Stimulated activated effector memory CD8-positive, alpha-beta T cell treated with anti-CD3 and anti-CD28 coated beads, Interleukin-12 subunit alpha, Interleukin-12 subunit beta, amount 100 ng/mL, for 72 hours (primary cell): ENCODE measurements at regions not wholly inside any gene's neighbourhood (a gene's known extent, or its start where the extent isn't known, plus 50 kb on each side); places are given as distances from the start of the nearest gene placed in this dataset.
"Not testable (repeated sequence)": the region's sequence is repeated elsewhere in the genome, so short reads cannot be mapped to it uniquely, and the experiment has no call there.

ENCODE experiments used
- ATAC-seq: fragments of 150-1000 bp; cut with Tn5 transposase; 2 replicates; pipeline ENCODE4 v1.10.0; 2021
- DNase-seq, 2 donors: peaks; one replicate each; pipeline ENCODE4 v3.0.0; 2021 to 2022; ENCODE audit warnings: low spot score in 2 of 2
- H3K27ac Mint-ChIP-seq: one replicate; pipeline ENCODE4 v1.8.0; 2022; ENCODE audit warnings: mild to moderate bottlenecking, mixed read lengths
- H3K36me3 Mint-ChIP-seq: one replicate; pipeline ENCODE4 v1.8.0; 2022; ENCODE audit warnings: mild to moderate bottlenecking, mixed read lengths
- H3K4me1 Mint-ChIP-seq: one replicate; pipeline ENCODE4 v1.8.0; 2022; ENCODE audit warnings: mixed read lengths
- H3K4me3 Mint-ChIP-seq: one replicate; pipeline ENCODE4 v1.8.0; 2022; ENCODE audit warnings: mild to moderate bottlenecking, mixed read lengths
- H3K9me3 Mint-ChIP-seq: one replicate; pipeline ENCODE4 v1.8.0; 2022; ENCODE audit warnings: mixed read lengths

- Mint-ChIP-seq H3K4me3 (no peak overlapping the region), H3K27ac (no peak overlapping the region), H3K36me3 (no peaks in the 10 kb centered on the region), H3K4me1 (no peaks in the 10 kb centered on the region), H3K9me3 (no peaks in the 10 kb centered on the region)
- DNase-seq = no peak
- no peak for ATAC-seq
Measured at GRCh38 chr7:15086131-15086611, 183.6 kb upstream of the DGKB start.

GRCh38 chr7:15085366-15085765 lies 182.8 kb upstream of the DGKB start:
- no peak for DNase-seq
- Mint-ChIP-seq H3K27ac (no peak overlapping the region), H3K4me3 (no peak overlapping the region), H3K9me3 (no peaks in the 10 kb centered on the region), H3K36me3 (no peaks in the 10 kb centered on the region), H3K4me1 (no peaks in the 10 kb centered on the region)
- ATAC-seq = no peak

- no peaks in the 10 kb centered on the region for H3K4me1 Mint-ChIP-seq
- no peak for DNase-seq
- H3K4me3 Mint-ChIP-seq = no peak overlapping the region
- H3K9me3 Mint-ChIP-seq = no peaks in the 10 kb centered on the region
- H3K36me3 Mint-ChIP-seq = no peaks in the 10 kb centered on the region
- ATAC-seq = no peak
- no peak overlapping the region for H3K27ac Mint-ChIP-seq
Measured at GRCh38 chr7:15084368-15084767, 181.8 kb upstream of the DGKB start.

GRCh38 chr7:15081891-15082290 lies 179.3 kb upstream of the DGKB start:
- ATAC-seq (no peak), DNase-seq (no peak)
- no peaks in the 10 kb centered on the region for H3K9me3 Mint-ChIP-seq
- H3K27ac Mint-ChIP-seq = no peak overlapping the region
- H3K4me3 Mint-ChIP-seq = no peak overlapping the region
- H3K36me3 Mint-ChIP-seq = no peaks in the 10 kb centered on the region
- H3K4me1 Mint-ChIP-seq = no peaks in the 10 kb centered on the region

GRCh38 chr7:15073301-15073700 lies 170.8 kb upstream of the DGKB start:
- DNase-seq (no peak), ATAC-seq (no peak)
- H3K9me3 Mint-ChIP-seq = no peaks in the 10 kb centered on the region
- no peak overlapping the region for H3K27ac Mint-ChIP-seq
- H3K4me1 Mint-ChIP-seq = no peaks in the 10 kb centered on the region
- H3K36me3 Mint-ChIP-seq = no peaks in the 10 kb centered on the region
- H3K4me3 Mint-ChIP-seq = no peak overlapping the region

- Mint-ChIP-seq H3K36me3 (no peaks in the 10 kb centered on the region), H3K27ac (no peak overlapping the region), H3K9me3 (peaks cover 6% of the 10 kb centered on the region), H3K4me1 (no peaks in the 10 kb centered on the region), H3K4me3 (no peak overlapping the region)
- ATAC-seq = no peak
- no peak for DNase-seq
Measured at GRCh38 chr7:15068324-15068723, 165.8 kb upstream of the DGKB start.

- no peaks in the 10 kb centered on the region for H3K4me1 Mint-ChIP-seq
- H3K36me3 Mint-ChIP-seq = no peaks in the 10 kb centered on the region
- no peak overlapping the region for H3K4me3 Mint-ChIP-seq
- H3K9me3 Mint-ChIP-seq = no peaks in the 10 kb centered on the region
- DNase-seq (no peak), ATAC-seq (no peak)
- no peak overlapping the region for H3K27ac Mint-ChIP-seq
Measured at GRCh38 chr7:15057272-15057671, 154.7 kb upstream of the DGKB start.

GRCh38 chr7:15054304-15054703 lies 151.8 kb upstream of the DGKB start:
- H3K36me3 Mint-ChIP-seq, H3K4me1 Mint-ChIP-seq, H3K4me3 Mint-ChIP-seq, ATAC-seq, DNase-seq, H3K9me3 Mint-ChIP-seq, H3K27ac Mint-ChIP-seq: not testable (repeated sequence)

- Mint-ChIP-seq H3K4me3 (no peak overlapping the region), H3K4me1 (no peaks in the 10 kb centered on the region), H3K27ac (no peak overlapping the region), H3K36me3 (no peaks in the 10 kb centered on the region), H3K9me3 (peaks cover 6% of the 10 kb centered on the region)
- no peak for DNase-seq
- no peak for ATAC-seq
Measured at GRCh38 chr7:15049157-15049556, 146.6 kb upstream of the DGKB start.

- peaks cover 6% of the 10 kb centered on the region for H3K9me3 Mint-ChIP-seq
- no peaks in the 10 kb centered on the region for H3K36me3 Mint-ChIP-seq
- H3K27ac Mint-ChIP-seq = no peak overlapping the region
- no peaks in the 10 kb centered on the region for H3K4me1 Mint-ChIP-seq
- no peak overlapping the region for H3K4me3 Mint-ChIP-seq
- no peak for DNase-seq
- no peak for ATAC-seq
Measured at GRCh38 chr7:15046861-15047260, 144.3 kb upstream of the DGKB start.

GRCh38 chr7:15043931-15044330 lies 141.4 kb upstream of the DGKB start:
- Mint-ChIP-seq H3K36me3 (no peaks in the 10 kb centered on the region), H3K27ac (no peak overlapping the region), H3K4me1 (no peaks in the 10 kb centered on the region), H3K9me3 (peaks cover 10% of the 10 kb centered on the region), H3K4me3 (no peak overlapping the region)
- ATAC-seq (no peak), DNase-seq (no peak)

GRCh38 chr7:15042285-15043065 lies 139.9 kb upstream of the DGKB start:
- Mint-ChIP-seq H3K36me3 (no peaks in the 10 kb centered on the region), H3K27ac (no peak overlapping the region), H3K4me1 (no peaks in the 10 kb centered on the region), H3K4me3 (no peak overlapping the region), H3K9me3 (peaks cover 4% of the 10 kb centered on the region)
- DNase-seq (no peak), ATAC-seq (no peak)

- no peaks in the 10 kb centered on the region for H3K36me3 Mint-ChIP-seq
- no peak overlapping the region for H3K27ac Mint-ChIP-seq
- no peaks in the 10 kb centered on the region for H3K4me1 Mint-ChIP-seq
- no peak for ATAC-seq
- peaks cover 4% of the 10 kb centered on the region for H3K9me3 Mint-ChIP-seq
- H3K4me3 Mint-ChIP-seq = no peak overlapping the region
- DNase-seq = no peak
Measured at GRCh38 chr7:15041226-15041625, 138.7 kb upstream of the DGKB start.

- H3K36me3 Mint-ChIP-seq = no peaks in the 10 kb centered on the region
- H3K27ac Mint-ChIP-seq = no peak overlapping the region
- no peaks in the 10 kb centered on the region for H3K4me1 Mint-ChIP-seq
- no peak for ATAC-seq
- no peak overlapping the region for H3K4me3 Mint-ChIP-seq
- no peak for DNase-seq
- H3K9me3 Mint-ChIP-seq = peaks cover 4% of the 10 kb centered on the region
Measured at GRCh38 chr7:15035814-15036213, 133.3 kb upstream of the DGKB start.

GRCh38 chr7:15033039-15033438 lies 130.5 kb upstream of the DGKB start:
- Mint-ChIP-seq H3K27ac (no peak overlapping the region), H3K4me3 (no peak overlapping the region), H3K36me3 (no peaks in the 10 kb centered on the region), H3K4me1 (no peaks in the 10 kb centered on the region), H3K9me3 (no peaks in the 10 kb centered on the region)
- DNase-seq (no peak), ATAC-seq (no peak)

GRCh38 chr7:15018981-15019380 lies 116.4 kb upstream of the DGKB start:
- Mint-ChIP-seq H3K4me1 (no peaks in the 10 kb centered on the region), H3K9me3 (no peaks in the 10 kb centered on the region), H3K4me3 (no peak overlapping the region), H3K36me3 (no peaks in the 10 kb centered on the region), H3K27ac (no peak overlapping the region)
- DNase-seq = no peak
- no peak for ATAC-seq
